ENCODE measurements at regions not wholly inside any gene's neighbourhood (a gene's known extent, or its start where the extent isn't known, plus 50 kb on each side); places are given as distances from the start of the nearest gene placed in this dataset.

GRCh38 chr2:83487451-83487850 is 971.6 kb downstream of the SUCLG1 start:
- no TSS peak for BruUV-seq (replicated peaks)
- ChIA-PET CTCF (no interaction called here), POLR2A (no interaction called here)
- in situ Hi-C loops (cut with HindIII; ENCODE audit: low pct_unique_long_range_greater_than_20kb, low sequenced_read_pairs) (no loop called here), intact Hi-C loops (cut with micrococcal nuclease; ENCODE audit: unreplicated experiment) (no loop called here)
- Histone ChIP-seq H3K27ac (ENCODE audit: low read length) (no peak overlapping the region), H3K4me1 (ENCODE audit: control insufficient read depth, insufficient read depth, low read length) (no peaks in the 10 kb centered on the region), H3K9me3 (ENCODE audit: control insufficient read depth, insufficient read depth, low read depth, low read length) (no peaks in the 10 kb centered on the region), H3K4me3 (ENCODE audit: low read depth in 2 of 2, low read length in 2 of 2) (no peak overlapping the region), H3K36me3 (ENCODE audit: control insufficient read depth, insufficient read depth, low read length) (no peaks in the 10 kb centered on the region), H3K27me3 (ENCODE audit: control insufficient read depth, insufficient read depth, low read length) (no peaks in the 10 kb centered on the region)
- TF ChIP-seq CTCF (IDR thresholded peaks at IDR 0.05) (no peak), SIN3A (IDR thresholded peaks at IDR 0.05; ENCODE audit: borderline replicate concordance, insufficient read depth, low read depth, low read length) (no peak), TCF7L2 (IDR thresholded peaks at IDR 0.05; ENCODE audit: low read depth, low read length) (no peak), POLR2AphosphoS5 (IDR thresholded peaks at IDR 0.05; ENCODE audit: low read depth, low read length) (no peak)
- TF ChIP-seq, protein P1, sequence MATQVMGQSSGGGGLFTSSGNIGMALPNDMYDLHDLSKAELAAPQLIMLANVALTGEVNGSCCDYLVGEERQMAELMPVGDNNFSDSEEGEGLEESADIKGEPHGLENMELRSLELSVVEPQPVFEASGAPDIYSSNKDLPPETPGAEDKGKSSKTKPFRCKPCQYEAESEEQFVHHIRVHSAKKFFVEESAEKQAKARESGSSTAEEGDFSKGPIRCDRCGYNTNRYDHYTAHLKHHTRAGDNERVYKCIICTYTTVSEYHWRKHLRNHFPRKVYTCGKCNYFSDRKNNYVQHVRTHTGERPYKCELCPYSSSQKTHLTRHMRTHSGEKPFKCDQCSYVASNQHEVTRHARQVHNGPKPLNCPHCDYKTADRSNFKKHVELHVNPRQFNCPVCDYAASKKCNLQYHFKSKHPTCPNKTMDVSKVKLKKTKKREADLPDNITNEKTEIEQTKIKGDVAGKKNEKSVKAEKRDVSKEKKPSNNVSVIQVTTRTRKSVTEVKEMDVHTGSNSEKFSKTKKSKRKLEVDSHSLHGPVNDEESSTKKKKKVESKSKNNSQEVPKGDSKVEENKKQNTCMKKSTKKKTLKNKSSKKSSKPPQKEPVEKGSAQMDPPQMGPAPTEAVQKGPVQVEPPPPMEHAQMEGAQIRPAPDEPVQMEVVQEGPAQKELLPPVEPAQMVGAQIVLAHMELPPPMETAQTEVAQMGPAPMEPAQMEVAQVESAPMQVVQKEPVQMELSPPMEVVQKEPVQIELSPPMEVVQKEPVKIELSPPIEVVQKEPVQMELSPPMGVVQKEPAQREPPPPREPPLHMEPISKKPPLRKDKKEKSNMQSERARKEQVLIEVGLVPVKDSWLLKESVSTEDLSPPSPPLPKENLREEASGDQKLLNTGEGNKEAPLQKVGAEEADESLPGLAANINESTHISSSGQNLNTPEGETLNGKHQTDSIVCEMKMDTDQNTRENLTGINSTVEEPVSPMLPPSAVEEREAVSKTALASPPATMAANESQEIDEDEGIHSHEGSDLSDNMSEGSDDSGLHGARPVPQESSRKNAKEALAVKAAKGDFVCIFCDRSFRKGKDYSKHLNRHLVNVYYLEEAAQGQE (IDR thresholded peaks at IDR 0.05; ENCODE audit: insufficient read depth in 1 of 2, low read depth in 2 of 2, low read length in 1 of 2) = no peak
- DNase-seq (ENCODE audit: low read depth, low spot score) (no peak), ATAC-seq (no peak)

DNA sequence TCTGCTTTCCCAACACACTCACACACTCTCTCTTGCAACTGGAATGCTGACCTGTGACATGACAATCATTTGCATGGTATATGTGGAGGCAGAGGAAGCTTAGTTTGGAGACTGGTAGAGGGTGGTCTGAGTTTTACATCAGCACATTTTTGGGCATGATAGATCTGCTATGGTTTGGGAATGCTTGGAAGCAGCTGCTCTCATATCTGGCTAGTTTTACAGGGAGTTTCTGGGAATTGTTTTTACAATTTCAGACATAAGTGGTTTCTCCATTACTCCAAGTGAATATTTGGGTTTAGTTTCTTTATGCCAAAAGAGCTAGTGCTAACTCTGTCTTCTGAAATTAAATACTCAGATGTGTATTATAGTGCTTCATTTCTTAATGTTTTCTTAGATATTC is 977.6 kb downstream of the SUCLG1 start:
- Histone ChIP-seq H3K9me3 (ENCODE audit: control insufficient read depth, insufficient read depth, low read depth, low read length) (no peaks in the 10 kb centered on the region), H3K27ac (ENCODE audit: low read length) (no peak overlapping the region), H3K36me3 (ENCODE audit: control insufficient read depth, insufficient read depth, low read length) (no peaks in the 10 kb centered on the region), H3K4me3 (ENCODE audit: low read depth in 2 of 2, low read length in 2 of 2) (no peak overlapping the region), H3K27me3 (ENCODE audit: control insufficient read depth, insufficient read depth, low read length) (no peaks in the 10 kb centered on the region), H3K4me1 (ENCODE audit: control insufficient read depth, insufficient read depth, low read length) (no peaks in the 10 kb centered on the region)
- POLR2A ChIA-PET = no interaction called here
- TF ChIP-seq, protein P1 (IDR thresholded peaks at IDR 0.05; ENCODE audit: insufficient read depth in 1 of 2, low read depth in 2 of 2, low read length in 1 of 2) = no peak
- TF ChIP-seq CTCF (IDR thresholded peaks at IDR 0.05) (no peak), TCF7L2 (IDR thresholded peaks at IDR 0.05; ENCODE audit: low read depth, low read length) (no peak), SIN3A (IDR thresholded peaks at IDR 0.05; ENCODE audit: borderline replicate concordance, insufficient read depth, low read depth, low read length) (no peak), POLR2AphosphoS5 (IDR thresholded peaks at IDR 0.05; ENCODE audit: low read depth, low read length) (no peak)
- intact Hi-C loops (cut with micrococcal nuclease; ENCODE audit: unreplicated experiment) = no loop called here
- no peak for ATAC-seq
- no TSS peak for BruUV-seq (replicated peaks)
- DNase-seq (ENCODE audit: low read depth, low spot score) = no peak
- in situ Hi-C loops (cut with HindIII; ENCODE audit: low pct_unique_long_range_greater_than_20kb, low sequenced_read_pairs) = no loop called here
- CTCF ChIA-PET = no interaction called here

Data from Panc1 (cell line).